T-cell (primary cell): ENCODE measurements at regions not wholly inside any gene's neighbourhood (a gene's known extent, or its start where the extent isn't known, plus 50 kb on each side); places are given as distances from the start of the nearest gene placed in this dataset.
"Not testable (repeated sequence)": the region's sequence is repeated elsewhere in the genome, so short reads cannot be mapped to it uniquely, and the experiment has no call there.

Experiments
- ATAC-seq, 4 experiments: fragments of 200-7000 bp in 3 of 4; fragments of 150-1000 bp in 1 of 4; cut with Tn5 transposase; replicated peaks in 1 of 4; 1 replicate in 3 of 4; 2 replicates in 1 of 4; pipeline ENCODE4 v1.10.0; 2021; ENCODE audit warnings: moderate library complexity in 3 of 4, mild to moderate bottlenecking in 2 of 4, moderate number of reproducible peaks in 1 of 4
- CTCF ChIA-PET, 2 donors: fragments of 300-600 bp; sonication (Branson Sonifier 250); formaldehyde crosslinking; loops; one replicate each; lab custom pipeline; 2022; ENCODE audit warnings: antibody characterized with exemption in 2 of 2; lab: Charles Lee
- POLR2A ChIA-PET, 2 donors: fragments of 300-600 bp; sonication (Branson Sonifier 250); formaldehyde crosslinking; loops; one replicate each; lab custom pipeline; 2022; ENCODE audit warnings: antibody characterized with exemption in 2 of 2; lab: Charles Lee
- DNase-seq, 35 experiments: peaks; one replicate each; pipeline versions ENCODE4 v3.0.0 to v3.0.0-alpha.2; 2013 to 2023
- H3K27ac ChIP-seq: one replicate; pipeline ENCODE4 v1.5.1; 2013; ENCODE audit warnings: low read length
- H3K27me3 ChIP-seq, 2 experiments: replicated peaks in 1 of 2; 1 replicate in 1 of 2; 2 replicates in 1 of 2; pipeline versions ENCODE4 v1.6.1 to v1.7.0; 2013; ENCODE audit warnings: low read length in 1 of 2, mixed read lengths in 1 of 2; ENCODE audit not compliant: control insufficient read depth in 2 of 2, insufficient read depth in 2 of 2; ENCODE audit errors: extremely low read depth in 1 of 2
- H3K36me3 ChIP-seq, 2 donors: 1 replicate in 1 of 2; 2 replicates in 1 of 2; pipeline versions ENCODE4 v1.6.1 to v1.7.0; 2013; ENCODE audit warnings: low read length in 1 of 2; ENCODE audit not compliant: control insufficient read depth in 2 of 2, insufficient read depth in 1 of 2; ENCODE audit errors: extremely low read depth in 1 of 2
- H3K4me1 ChIP-seq, 2 experiments: 1 replicate in 1 of 2; 2 replicates in 1 of 2; pipeline versions ENCODE4 v1.6.1 to v1.7.0; 2013; ENCODE audit warnings: low read length in 2 of 2, mixed read lengths in 1 of 2; ENCODE audit not compliant: insufficient read depth in 2 of 2, control insufficient read depth in 1 of 2; ENCODE audit errors: extremely low read depth in 1 of 2
- H3K4me3 ChIP-seq, 2 donors: 1 replicate in 1 of 2; 2 replicates in 1 of 2; pipeline versions ENCODE4 v1.5.1 to v1.7.0; 2013; ENCODE audit warnings: mild to moderate bottlenecking in 2 of 2, low read length in 1 of 2, moderate library complexity in 1 of 2; ENCODE audit not compliant: control insufficient read depth in 1 of 2; ENCODE audit errors: extremely low read depth in 1 of 2
- H3K9me3 ChIP-seq: 2 replicates; pipeline ENCODE4 v1.7.0; 2013
- H3K27ac Mint-ChIP-seq, 2 donors: one replicate each; pipeline ENCODE4 v1.8.0; 2020 to 2021; ENCODE audit warnings: mild to moderate bottlenecking in 2 of 2, mixed read lengths in 2 of 2
- H3K27me3 Mint-ChIP-seq, 2 donors: one replicate each; pipeline ENCODE4 v1.8.0; 2021 to 2022; ENCODE audit warnings: mixed read lengths in 2 of 2
- H3K36me3 Mint-ChIP-seq: one replicate; pipeline ENCODE4 v1.8.0; 2021; ENCODE audit warnings: mixed read lengths
- H3K4me1 Mint-ChIP-seq, 3 donors: one replicate each; pipeline ENCODE4 v1.8.0; 2020 to 2022; ENCODE audit warnings: mixed read lengths in 3 of 3, mild to moderate bottlenecking in 1 of 3
- H3K4me3 Mint-ChIP-seq, 3 donors: one replicate each; pipeline ENCODE4 v1.8.0; 2020 to 2022; ENCODE audit warnings: mild to moderate bottlenecking in 3 of 3, mixed read lengths in 3 of 3, moderate library complexity in 3 of 3
- H3K9me3 Mint-ChIP-seq, 3 donors: one replicate each; pipeline ENCODE4 v1.8.0; 2020 to 2022; ENCODE audit warnings: mixed read lengths in 3 of 3
- WGBS: methylation state at CpG from one replicate; pipeline ENCODE4 v1.1.5; 2013; ENCODE audit warnings: missing lambda C conversion rate; ENCODE audit not compliant: insufficient coverage; 5-methylcytosine and 5-hydroxymethylcytosine counted together

DNA sequence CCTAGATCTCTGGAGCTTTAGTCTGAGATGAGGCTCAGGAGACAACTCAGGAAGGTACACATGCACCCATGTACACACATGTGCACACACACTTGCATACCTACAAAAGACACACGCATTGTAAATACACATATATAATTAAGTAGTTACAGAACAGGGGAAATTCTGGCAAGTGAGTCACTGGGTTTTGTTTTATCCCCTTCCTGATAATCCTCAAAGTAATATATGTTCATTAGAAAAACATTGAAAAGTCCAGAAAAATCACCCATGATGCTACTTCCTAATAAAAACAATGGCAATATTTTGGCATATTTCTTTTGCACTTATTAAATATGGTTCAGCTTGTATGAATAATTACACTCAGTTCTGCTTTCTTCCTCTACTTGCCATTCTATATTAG is 115.3 kb upstream of the ECI2 start:
- WGBS, result no CpG with 5 or more reads among the region's 1 CpG
- no peaks in the 10 kb centered on the region for H3K36me3 Mint-ChIP-seq
- H3K36me3 ChIP-seq, result no peaks in the 10 kb centered on the region
- H3K4me3 Mint-ChIP-seq, result no peak overlapping the region
- CTCF ChIA-PET, result no interaction called here
- H3K9me3 ChIP-seq, result no peaks in the 10 kb centered on the region
- H3K4me1 ChIP-seq, result no peaks in the 10 kb centered on the region
- DNase-seq (no peak), ATAC-seq (no peak)
- H3K9me3 Mint-ChIP-seq, result peaks cover 0 to 4% (median 0%) of the 10 kb centered on the region in 3 donors
- POLR2A ChIA-PET, result no interaction called here
- no peak overlapping the region for H3K27ac ChIP-seq
- H3K27me3 ChIP-seq, result no peaks in the 10 kb centered on the region
- H3K4me1 Mint-ChIP-seq, result no peaks in the 10 kb centered on the region
- peaks cover 14 to 21% of the 10 kb centered on the region in 2 donors for H3K27me3 Mint-ChIP-seq
- no peak overlapping the region for H3K27ac Mint-ChIP-seq
- H3K4me3 ChIP-seq, result no peak overlapping the region

DNA sequence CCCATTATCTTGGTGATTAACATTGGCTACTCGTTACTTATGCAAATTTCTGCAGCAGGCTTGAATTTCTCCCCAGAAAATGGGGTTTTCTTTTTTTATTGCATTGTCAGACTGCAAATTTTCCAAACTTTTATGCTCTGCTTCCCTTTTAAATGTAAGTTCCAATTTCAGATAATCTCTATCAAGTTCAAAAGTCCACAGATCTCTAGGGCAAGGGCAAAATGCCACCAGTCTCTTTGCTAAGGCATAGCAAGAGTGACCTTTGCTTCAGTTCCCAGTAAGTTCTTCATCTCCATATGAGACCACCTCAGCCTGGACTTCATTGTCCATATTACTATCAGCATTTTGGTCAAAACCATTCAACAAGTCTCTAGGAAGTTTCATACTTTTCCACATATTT is 108.5 kb upstream of the ECI2 start:
- H3K4me3 Mint-ChIP-seq, H3K27ac ChIP-seq, POLR2A ChIA-PET, H3K9me3 ChIP-seq, H3K4me1 Mint-ChIP-seq, H3K4me3 ChIP-seq, H3K27ac Mint-ChIP-seq, H3K36me3 Mint-ChIP-seq, H3K4me1 ChIP-seq, CTCF ChIA-PET, ATAC-seq, DNase-seq, H3K27me3 ChIP-seq, H3K36me3 ChIP-seq: not testable (repeated sequence)
- Mint-ChIP-seq H3K27me3 (peaks cover 3 to 25% of the 10 kb centered on the region in 2 donors), H3K9me3 (peaks cover 6 to 12% (median 12%) of the 10 kb centered on the region in 3 donors)
- WGBS, result no CpG with 5 or more reads among the region's 1 CpG

DNA sequence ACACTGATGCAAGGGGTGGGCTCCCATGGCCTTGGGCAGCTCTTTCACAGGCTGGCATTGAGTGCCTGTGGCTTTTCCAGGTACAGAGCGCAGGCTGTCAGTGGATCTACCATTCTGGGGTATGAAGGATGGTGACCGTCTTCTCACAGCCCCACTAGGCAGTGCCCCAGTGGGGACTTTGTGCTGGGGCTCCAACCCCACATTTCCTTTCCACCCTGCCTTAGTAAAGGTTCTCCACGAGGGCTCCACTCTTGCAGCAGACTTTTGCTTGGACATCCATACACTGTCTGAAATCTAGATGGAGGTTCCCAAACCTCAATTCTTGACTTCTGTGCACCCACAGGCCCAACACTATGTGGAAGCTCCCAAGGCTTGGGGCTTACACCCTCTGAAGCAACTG is 107.9 kb upstream of the ECI2 start:
- ATAC-seq, result no peak
- Mint-ChIP-seq H3K4me1 (no peaks in the 10 kb centered on the region), H3K27ac (no peak overlapping the region), H3K4me3 (no peak overlapping the region), H3K9me3 (peaks cover 6 to 12% (median 12%) of the 10 kb centered on the region in 3 donors), H3K27me3 (peaks cover 2 to 25% of the 10 kb centered on the region in 2 donors), H3K36me3 (no peaks in the 10 kb centered on the region)
- ChIA-PET POLR2A (no interaction called here), CTCF (interaction anchor here in 1 of 2 donors (0.5 kb wide), 1 partner anchor 265 kb away, joined by 3 read pairs; no protein-coding TSS in a partner anchor)
- Histone ChIP-seq H3K4me3 (no peak overlapping the region), H3K27me3 (peaks cover 0 to 3% of the 10 kb centered on the region in 2 experiments), H3K4me1 (no peaks in the 10 kb centered on the region), H3K9me3 (no peaks in the 10 kb centered on the region), H3K36me3 (no peaks in the 10 kb centered on the region), H3K27ac (no peak overlapping the region)
- no peak for DNase-seq
- 59% methylated on average over 2 of the region's 3 CpGs for WGBS

GRCh38 chr6:4242601-4243000 is 107.2 kb upstream of the ECI2 start:
- Mint-ChIP-seq H3K27me3 (peaks cover 0 to 25% of the 10 kb centered on the region in 2 donors), H3K4me3 (no peak overlapping the region), H3K27ac (no peak overlapping the region), H3K9me3 (peaks cover 6 to 12% (median 12%) of the 10 kb centered on the region in 3 donors), H3K36me3 (no peaks in the 10 kb centered on the region), H3K4me1 (no peaks in the 10 kb centered on the region)
- no peak overlapping the region for H3K4me3 ChIP-seq
- no peak for DNase-seq
- peaks cover 0 to 3% of the 10 kb centered on the region in 2 experiments for H3K27me3 ChIP-seq
- no peak overlapping the region for H3K27ac ChIP-seq
- ATAC-seq, result no peak
- ChIA-PET POLR2A (no interaction called here), CTCF (interaction anchor here in 1 of 2 donors (0.5 kb wide), 1 partner anchor 265 kb away, joined by 3 read pairs; no protein-coding TSS in a partner anchor)
- H3K36me3 ChIP-seq, result no peaks in the 10 kb centered on the region
- H3K9me3 ChIP-seq, result no peaks in the 10 kb centered on the region
- no peaks in the 10 kb centered on the region for H3K4me1 ChIP-seq
- 100% methylated on average over 1 of the region's 4 CpGs for WGBS

DNA sequence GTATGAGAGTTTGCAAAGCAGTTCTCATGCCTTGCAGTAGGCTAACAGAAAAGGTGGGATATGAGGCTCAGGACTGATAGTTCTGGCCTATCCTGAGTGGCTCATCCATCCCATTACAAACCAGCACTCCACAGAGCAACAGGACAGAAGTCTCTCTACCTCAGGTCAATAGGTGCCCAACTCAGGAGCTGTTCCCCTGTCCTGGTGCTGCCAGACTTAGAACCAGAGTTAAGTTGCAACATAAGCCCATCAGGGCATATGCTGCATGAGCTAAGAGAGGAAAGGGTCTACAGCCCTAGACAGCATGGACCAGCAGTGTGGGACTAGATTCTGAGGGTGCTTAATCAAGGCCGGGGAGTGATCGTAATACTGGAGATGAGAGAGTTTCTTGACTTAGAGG is 104.8 kb upstream of the ECI2 start:
- no peaks in the 10 kb centered on the region for H3K9me3 ChIP-seq
- no peak overlapping the region for H3K27ac ChIP-seq
- no peaks in the 10 kb centered on the region for H3K36me3 ChIP-seq
- Mint-ChIP-seq H3K4me3 (no peak overlapping the region), H3K36me3 (no peaks in the 10 kb centered on the region), H3K27ac (no peak overlapping the region), H3K9me3 (peaks cover 6 to 12% (median 12%) of the 10 kb centered on the region in 3 donors), H3K4me1 (no peaks in the 10 kb centered on the region), H3K27me3 (peaks cover 0 to 27% of the 10 kb centered on the region in 2 donors)
- H3K4me3 ChIP-seq, result no peak overlapping the region
- ChIA-PET CTCF (interaction anchor here in 1 of 2 donors (0.6 kb wide), 1 partner anchor 64 kb away, joined by 3 read pairs; no protein-coding TSS in a partner anchor), POLR2A (no interaction called here)
- 100% methylated on average over 1 of the region's 2 CpGs for WGBS
- no peak for DNase-seq
- H3K27me3 ChIP-seq, result peaks cover 0 to 3% of the 10 kb centered on the region in 2 experiments
- no peaks in the 10 kb centered on the region for H3K4me1 ChIP-seq
- ATAC-seq, result no peak

GRCh38 chr6:4225161-4225872 is 89.9 kb upstream of the ECI2 start:
- Mint-ChIP-seq H3K4me1 (no peaks in the 10 kb centered on the region), H3K4me3 (no peak overlapping the region), H3K9me3 (peaks cover 0 to 3% (median 0%) of the 10 kb centered on the region in 3 donors), H3K36me3 (no peaks in the 10 kb centered on the region), H3K27ac (no peak overlapping the region), H3K27me3 (peaks cover 20 to 31% of the 10 kb centered on the region in 2 donors)
- DNase-seq (no peak), ATAC-seq (no peak)
- ChIA-PET CTCF (no interaction called here), POLR2A (no interaction called here)
- Histone ChIP-seq H3K9me3 (no peaks in the 10 kb centered on the region), H3K36me3 (no peaks in the 10 kb centered on the region), H3K27ac (no peak overlapping the region), H3K4me3 (no peak overlapping the region), H3K4me1 (no peaks in the 10 kb centered on the region), H3K27me3 (peaks cover 0 to 12% of the 10 kb centered on the region in 2 experiments)
- 62% methylated on average over 7 of the region's 9 CpGs for WGBS
